ENCODE measurements at regions not wholly inside any gene's neighbourhood (a gene's known extent, or its start where the extent isn't known, plus 50 kb on each side); places are given as distances from the start of the nearest gene placed in this dataset.

DNA sequence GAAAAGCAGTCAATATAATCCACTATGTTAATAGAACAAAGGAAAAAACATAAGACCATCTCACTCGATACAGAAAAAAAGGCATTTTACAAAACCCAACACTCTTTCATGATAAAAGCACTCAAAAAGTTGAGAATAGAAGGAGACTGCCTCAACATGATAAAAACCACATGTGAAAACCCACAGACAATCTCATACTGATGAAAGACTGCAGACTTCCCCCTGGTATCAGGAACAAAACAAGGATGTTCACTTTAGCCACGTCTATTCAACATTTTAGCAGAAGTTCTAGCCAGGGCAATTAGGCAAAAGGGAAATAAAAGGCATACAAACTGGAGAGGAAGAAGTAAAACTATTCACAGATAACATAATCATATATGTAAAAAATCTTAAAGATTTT, 285.9 kb downstream of the EIPR1 start:
- intact Hi-C loops (cut with micrococcal nuclease) (no loop called here), in situ Hi-C loops (cut with MboI; ENCODE audit: low sequenced_read_pairs) (no loop called here), dilution Hi-C loops (cut with HindIII; ENCODE audit: low sequenced_read_pairs, unreplicated experiment) (no loop called here)
- no peak overlapping the region for H2BK15ac ChIP-seq (ENCODE audit: low read depth, low read length)
- no peak overlapping the region for H3K9ac ChIP-seq (ENCODE audit: low read depth, low read length)
- no CpG with 5 or more reads among the region's 2 CpGs for WGBS, 2 experiments (ENCODE audit: extremely low coverage in 2 of 2, insufficient read length in 1 of 2)
- H3K79me1 ChIP-seq (ENCODE audit: low read depth in 1 of 2, low read length in 2 of 2): no peaks in the 10 kb centered on the region
- ATAC-seq (ENCODE audit: low read depth) (no peak), DNase-seq (no peak)
- no peak overlapping the region for H3K4me2 ChIP-seq (ENCODE audit: low read depth, low read length)
- no peak overlapping the region for H2AK9ac ChIP-seq (replicated peaks; ENCODE audit: low read depth, low read length, poor library complexity)
- no peak overlapping the region for H3K23ac ChIP-seq (ENCODE audit: low read depth, low read length)
- H4K91ac ChIP-seq (ENCODE audit: insufficient read depth, low read depth, low read length): no peak overlapping the region
- no peaks in the 10 kb centered on the region for H3K27me3 ChIP-seq (ENCODE audit: control insufficient read depth, insufficient read depth, low read length)
- no peak overlapping the region for H2BK20ac ChIP-seq (ENCODE audit: low read depth, low read length)
- H3K4me1 ChIP-seq (ENCODE audit: control insufficient read depth, insufficient read depth, low read length): no peaks in the 10 kb centered on the region
- ChIA-PET POLR2A (ENCODE audit: unreplicated experiment) (no interaction called here), CTCF (no interaction called here)
- no peak overlapping the region for H3K56ac ChIP-seq (ENCODE audit: extremely low read depth, insufficient read depth, low read length)
- H3K9me1 ChIP-seq (ENCODE audit: insufficient read depth, low read length): no peaks in the 10 kb centered on the region
- BruUV-seq (replicated peaks): no TSS peak
- H4K8ac ChIP-seq (ENCODE audit: low read depth in 2 of 2, low read length in 2 of 2): no peak overlapping the region
- no peak overlapping the region for H3K14ac ChIP-seq (replicated peaks; ENCODE audit: low read depth, low read length)
- TF ChIP-seq BHLHE40 (IDR thresholded peaks at IDR 0.05; ENCODE audit: low read depth, low read length) (no peak), POLR2A (IDR thresholded peaks at IDR 0.05; ENCODE audit: low read depth, low read length) (no peak), NFE2L2 (IDR thresholded peaks at IDR 0.05; ENCODE audit: low read depth, low read length) (no peak), RFX5 (IDR thresholded peaks at IDR 0.05; ENCODE audit: low read depth, low read length) (no peak), MXI1 (IDR thresholded peaks at IDR 0.05; ENCODE audit: borderline replicate concordance, low read depth, low read length) (no peak), CHD1 (IDR thresholded peaks at IDR 0.05; ENCODE audit: low read depth, low read length) (no peak), RAD21 (IDR thresholded peaks at IDR 0.05; ENCODE audit: low read length) (no peak), RCOR1 (IDR thresholded peaks at IDR 0.05; ENCODE audit: insufficient replicate concordance, low read length) (no peak), SMC3 (IDR thresholded peaks at IDR 0.05; ENCODE audit: low read depth, low read length) (no peak), MAZ (IDR thresholded peaks at IDR 0.05; ENCODE audit: borderline replicate concordance, low read depth, low read length) (no peak), CEBPB (IDR thresholded peaks at IDR 0.05; ENCODE audit: low read depth, low read length) (no peak), FOS (IDR thresholded peaks at IDR 0.05; ENCODE audit: low read depth, low read length) (no peak), MAFK (IDR thresholded peaks at IDR 0.05; ENCODE audit: low read depth, low read length) (no peak)
- TF ChIP-seq, protein P1, sequence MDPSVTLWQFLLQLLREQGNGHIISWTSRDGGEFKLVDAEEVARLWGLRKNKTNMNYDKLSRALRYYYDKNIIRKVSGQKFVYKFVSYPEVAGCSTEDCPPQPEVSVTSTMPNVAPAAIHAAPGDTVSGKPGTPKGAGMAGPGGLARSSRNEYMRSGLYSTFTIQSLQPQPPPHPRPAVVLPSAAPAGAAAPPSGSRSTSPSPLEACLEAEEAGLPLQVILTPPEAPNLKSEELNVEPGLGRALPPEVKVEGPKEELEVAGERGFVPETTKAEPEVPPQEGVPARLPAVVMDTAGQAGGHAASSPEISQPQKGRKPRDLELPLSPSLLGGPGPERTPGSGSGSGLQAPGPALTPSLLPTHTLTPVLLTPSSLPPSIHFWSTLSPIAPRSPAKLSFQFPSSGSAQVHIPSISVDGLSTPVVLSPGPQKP (IDR thresholded peaks at IDR 0.05; ENCODE audit: borderline replicate concordance, low read depth, low read length): no peak
- TF ChIP-seq, protein P2, sequence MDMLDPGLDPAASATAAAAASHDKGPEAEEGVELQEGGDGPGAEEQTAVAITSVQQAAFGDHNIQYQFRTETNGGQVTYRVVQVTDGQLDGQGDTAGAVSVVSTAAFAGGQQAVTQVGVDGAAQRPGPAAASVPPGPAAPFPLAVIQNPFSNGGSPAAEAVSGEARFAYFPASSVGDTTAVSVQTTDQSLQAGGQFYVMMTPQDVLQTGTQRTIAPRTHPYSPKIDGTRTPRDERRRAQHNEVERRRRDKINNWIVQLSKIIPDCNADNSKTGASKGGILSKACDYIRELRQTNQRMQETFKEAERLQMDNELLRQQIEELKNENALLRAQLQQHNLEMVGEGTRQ (IDR thresholded peaks at IDR 0.05; ENCODE audit: low read depth, low read length): no peak
- TF ChIP-seq, protein P3, sequence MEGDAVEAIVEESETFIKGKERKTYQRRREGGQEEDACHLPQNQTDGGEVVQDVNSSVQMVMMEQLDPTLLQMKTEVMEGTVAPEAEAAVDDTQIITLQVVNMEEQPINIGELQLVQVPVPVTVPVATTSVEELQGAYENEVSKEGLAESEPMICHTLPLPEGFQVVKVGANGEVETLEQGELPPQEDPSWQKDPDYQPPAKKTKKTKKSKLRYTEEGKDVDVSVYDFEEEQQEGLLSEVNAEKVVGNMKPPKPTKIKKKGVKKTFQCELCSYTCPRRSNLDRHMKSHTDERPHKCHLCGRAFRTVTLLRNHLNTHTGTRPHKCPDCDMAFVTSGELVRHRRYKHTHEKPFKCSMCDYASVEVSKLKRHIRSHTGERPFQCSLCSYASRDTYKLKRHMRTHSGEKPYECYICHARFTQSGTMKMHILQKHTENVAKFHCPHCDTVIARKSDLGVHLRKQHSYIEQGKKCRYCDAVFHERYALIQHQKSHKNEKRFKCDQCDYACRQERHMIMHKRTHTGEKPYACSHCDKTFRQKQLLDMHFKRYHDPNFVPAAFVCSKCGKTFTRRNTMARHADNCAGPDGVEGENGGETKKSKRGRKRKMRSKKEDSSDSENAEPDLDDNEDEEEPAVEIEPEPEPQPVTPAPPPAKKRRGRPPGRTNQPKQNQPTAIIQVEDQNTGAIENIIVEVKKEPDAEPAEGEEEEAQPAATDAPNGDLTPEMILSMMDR (conservative IDR thresholded peaks at IDR 0.05; ENCODE audit: low read depth, low read length): no peak
- no peaks in the 10 kb centered on the region for H4K20me1 ChIP-seq (ENCODE audit: insufficient read depth, low read length)
- no peak overlapping the region for H3K27ac ChIP-seq (ENCODE audit: insufficient read depth, low read length)
- H2BK5ac ChIP-seq (ENCODE audit: low read depth, low read length, poor library complexity, severe bottlenecking): no peak overlapping the region
- H3K4me3 ChIP-seq (ENCODE audit: insufficient read depth, low read depth, low read length): no peak overlapping the region
- H3K4ac ChIP-seq (ENCODE audit: low read depth, low read length): no peak overlapping the region
- H3K9me3 ChIP-seq (ENCODE audit: control insufficient read depth, insufficient read depth, low read length): peaks cover 7% of the 10 kb centered on the region; the same call in 1 of the 2 replicates
- H2AFZ ChIP-seq (replicated peaks; ENCODE audit: low read length, poor library complexity): no peak overlapping the region
- no peak overlapping the region for H4K5ac ChIP-seq (ENCODE audit: low read depth, low read length)
- H2AK5ac ChIP-seq (ENCODE audit: low read depth, low read length): no peak overlapping the region
- H3K36me3 ChIP-seq (ENCODE audit: control insufficient read depth, insufficient read depth, low read length): no peaks in the 10 kb centered on the region
- no peak overlapping the region for H2BK120ac ChIP-seq (ENCODE audit: low read depth, low read length)
- no peak overlapping the region for H3K18ac ChIP-seq (ENCODE audit: low read depth, low read length)
